Lung (tissue), 11 donors: ENCODE measurements at regions not wholly inside any gene's neighbourhood (a gene's known extent, or its start where the extent isn't known, plus 50 kb on each side); places are given as distances from the start of the nearest gene placed in this dataset.

Experiments
- ATAC-seq: fragments of 200-7000 bp; cut with Tn5 transposase; one replicate; pipeline ENCODE4 v1.9.1; 2020; ENCODE audit warnings: moderate number of reproducible peaks; ENCODE audit not compliant: insufficient read depth, low FRiP score
- DNase-seq, 3 donors: peaks; one replicate each; pipeline ENCODE4 v3.0.0-alpha.2; 2013 to 2017
- H3K27ac ChIP-seq, 2 donors: one replicate each; pipeline ENCODE4 v1.5.1; 2013; ENCODE audit warnings: mild to moderate bottlenecking in 2 of 2, moderate library complexity in 2 of 2, control low read depth in 1 of 2, inconsistent platforms in 1 of 2, low read depth in 1 of 2, low read length in 1 of 2
- H3K27me3 ChIP-seq, 3 donors: one replicate each; pipeline ENCODE4 v1.5.1; 2013; ENCODE audit warnings: low read length in 2 of 3; ENCODE audit not compliant: control insufficient read depth in 3 of 3, insufficient read depth in 3 of 3
- H3K36me3 ChIP-seq, 4 donors: one replicate each; pipeline ENCODE4 v1.5.1; 2013; ENCODE audit warnings: low read length in 4 of 4, mild to moderate bottlenecking in 1 of 4, moderate library complexity in 1 of 4; ENCODE audit not compliant: control insufficient read depth in 4 of 4, insufficient read depth in 4 of 4
- H3K4me1 ChIP-seq, 5 donors: one replicate each; pipeline ENCODE4 v1.5.1; 2013; ENCODE audit warnings: low read length in 5 of 5, mild to moderate bottlenecking in 2 of 5, moderate library complexity in 1 of 5; ENCODE audit not compliant: control insufficient read depth in 5 of 5, insufficient read depth in 5 of 5
- H3K4me3 ChIP-seq: one replicate; pipeline ENCODE4 v1.5.1; 2013; ENCODE audit warnings: mild to moderate bottlenecking, control low read depth, moderate library complexity
- H3K9ac ChIP-seq, 2 donors: one replicate each; pipeline ENCODE4 v1.5.1; 2013; ENCODE audit warnings: low read length in 2 of 2, control low read depth in 1 of 2; ENCODE audit not compliant: insufficient read depth in 1 of 2
- H3K9me3 ChIP-seq, 4 donors: one replicate each; pipeline ENCODE4 v1.5.1; 2013; ENCODE audit warnings: low read length in 3 of 4, mild to moderate bottlenecking in 1 of 4, moderate library complexity in 1 of 4; ENCODE audit not compliant: control insufficient read depth in 4 of 4, insufficient read depth in 3 of 4
- WGBS, 2 donors: extraction: QIAGEN DNeasy Blood & Tissue Kit; methylation state at CpG; one replicate each; pipeline ENCODE4 v1.1.7; 2013; 5-methylcytosine and 5-hydroxymethylcytosine counted together
- TF ChIP-seq, protein P1 (sequence below): IDR thresholded peaks from 2 replicates; pipeline ENCODE4 v1.5.1; 2012; ENCODE audit warnings: mild to moderate bottlenecking; ENCODE audit errors: control extremely low read depth, extremely low read depth
- donor health status: control.
- donor health status: control.
- donor health status: Bipolar disorder and iron deficiency.
- donor health status: healthy.
- donor health status: DM: yes; HTN: yes; CAD: no.

DNA sequence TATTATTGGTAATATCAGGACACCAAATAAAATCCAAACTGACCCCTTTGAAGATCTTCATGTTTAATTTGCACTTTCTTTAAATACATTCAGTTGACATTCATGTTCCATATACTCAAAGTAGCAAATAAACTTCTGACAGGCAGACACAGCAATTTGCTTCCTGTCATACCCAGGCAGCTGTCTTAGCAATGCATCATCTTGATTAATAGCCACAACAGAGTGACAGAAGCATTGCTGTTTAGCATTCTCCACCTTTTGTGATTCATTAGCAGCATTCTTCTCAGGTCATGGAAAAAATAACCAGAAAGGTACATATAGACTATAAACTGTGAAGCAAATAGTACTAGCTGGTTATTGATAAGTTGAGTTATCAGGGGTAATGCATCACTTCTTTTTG is 366.8 kb downstream of the CYLC2 start:
- Histone ChIP-seq H3K27ac (no peak overlapping the region), H3K27me3 (no peaks in the 10 kb centered on the region), H3K9me3 (no peaks in the 10 kb centered on the region), H3K4me1 (no peaks in the 10 kb centered on the region), H3K9ac (no peak overlapping the region), H3K4me3 (no peak overlapping the region), H3K36me3 (no peaks in the 10 kb centered on the region)
- TF ChIP-seq, protein P1, sequence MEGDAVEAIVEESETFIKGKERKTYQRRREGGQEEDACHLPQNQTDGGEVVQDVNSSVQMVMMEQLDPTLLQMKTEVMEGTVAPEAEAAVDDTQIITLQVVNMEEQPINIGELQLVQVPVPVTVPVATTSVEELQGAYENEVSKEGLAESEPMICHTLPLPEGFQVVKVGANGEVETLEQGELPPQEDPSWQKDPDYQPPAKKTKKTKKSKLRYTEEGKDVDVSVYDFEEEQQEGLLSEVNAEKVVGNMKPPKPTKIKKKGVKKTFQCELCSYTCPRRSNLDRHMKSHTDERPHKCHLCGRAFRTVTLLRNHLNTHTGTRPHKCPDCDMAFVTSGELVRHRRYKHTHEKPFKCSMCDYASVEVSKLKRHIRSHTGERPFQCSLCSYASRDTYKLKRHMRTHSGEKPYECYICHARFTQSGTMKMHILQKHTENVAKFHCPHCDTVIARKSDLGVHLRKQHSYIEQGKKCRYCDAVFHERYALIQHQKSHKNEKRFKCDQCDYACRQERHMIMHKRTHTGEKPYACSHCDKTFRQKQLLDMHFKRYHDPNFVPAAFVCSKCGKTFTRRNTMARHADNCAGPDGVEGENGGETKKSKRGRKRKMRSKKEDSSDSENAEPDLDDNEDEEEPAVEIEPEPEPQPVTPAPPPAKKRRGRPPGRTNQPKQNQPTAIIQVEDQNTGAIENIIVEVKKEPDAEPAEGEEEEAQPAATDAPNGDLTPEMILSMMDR = no peak
- ATAC-seq (no peak), DNase-seq (no peak)

DNA sequence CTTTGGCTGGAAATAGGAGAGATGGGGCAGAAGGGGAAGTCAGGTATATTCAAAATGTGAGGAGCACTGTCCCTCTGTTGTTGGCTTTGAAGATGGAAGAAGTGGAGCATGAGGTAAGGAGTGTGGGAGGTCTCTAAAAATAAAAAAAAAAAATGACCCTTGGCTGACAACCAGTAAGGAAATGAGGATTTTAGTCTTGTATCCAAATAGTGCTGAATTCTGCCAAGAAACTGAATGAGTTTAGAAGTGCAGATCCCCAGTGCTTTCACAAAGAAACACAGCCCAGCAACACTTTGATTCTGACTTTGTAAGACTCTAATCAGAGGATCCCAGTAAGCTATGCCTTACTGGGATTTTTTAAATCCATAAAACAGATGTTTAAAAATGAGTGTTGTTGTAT is 367.9 kb downstream of the CYLC2 start:
- Histone ChIP-seq H3K27ac (no peak overlapping the region), H3K27me3 (no peaks in the 10 kb centered on the region), H3K4me3 (no peak overlapping the region), H3K4me1 (no peaks in the 10 kb centered on the region), H3K9me3 (no peaks in the 10 kb centered on the region), H3K36me3 (no peaks in the 10 kb centered on the region), H3K9ac (no peak overlapping the region)
- DNase-seq = no peak
- TF ChIP-seq, protein P1 = no peak
- no peak for ATAC-seq

DNA sequence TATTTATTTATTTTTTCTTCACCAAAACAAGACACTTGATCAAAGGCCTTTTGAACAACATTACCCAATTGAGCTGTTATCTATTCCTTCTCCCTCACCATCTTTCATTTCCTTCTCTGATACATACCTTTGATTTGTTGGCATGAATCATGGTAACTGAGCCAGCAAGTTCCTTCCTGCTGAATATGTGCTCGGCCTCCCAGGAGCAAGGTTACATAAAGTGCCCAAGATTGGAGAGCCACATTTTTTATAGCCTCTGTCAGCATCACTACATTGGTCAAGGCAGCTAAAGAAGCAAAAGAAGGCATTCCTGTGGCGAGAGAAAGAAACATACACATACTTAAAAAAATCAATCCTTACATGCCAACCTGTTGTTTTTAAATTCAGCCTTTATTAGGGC is 369.6 kb downstream of the CYLC2 start:
- TF ChIP-seq, protein P1 = no peak
- no peaks in the 10 kb centered on the region for H3K9me3 ChIP-seq
- ATAC-seq (no peak), DNase-seq (no peak)
- H3K4me3 ChIP-seq = no peak overlapping the region
- H3K36me3 ChIP-seq = no peaks in the 10 kb centered on the region
- 48 to 51% methylated on average over 2 of the region's 2 CpGs for WGBS, 2 donors
- no peak overlapping the region for H3K9ac ChIP-seq
- no peaks in the 10 kb centered on the region for H3K4me1 ChIP-seq
- H3K27ac ChIP-seq = no peak overlapping the region
- no peaks in the 10 kb centered on the region for H3K27me3 ChIP-seq

DNA sequence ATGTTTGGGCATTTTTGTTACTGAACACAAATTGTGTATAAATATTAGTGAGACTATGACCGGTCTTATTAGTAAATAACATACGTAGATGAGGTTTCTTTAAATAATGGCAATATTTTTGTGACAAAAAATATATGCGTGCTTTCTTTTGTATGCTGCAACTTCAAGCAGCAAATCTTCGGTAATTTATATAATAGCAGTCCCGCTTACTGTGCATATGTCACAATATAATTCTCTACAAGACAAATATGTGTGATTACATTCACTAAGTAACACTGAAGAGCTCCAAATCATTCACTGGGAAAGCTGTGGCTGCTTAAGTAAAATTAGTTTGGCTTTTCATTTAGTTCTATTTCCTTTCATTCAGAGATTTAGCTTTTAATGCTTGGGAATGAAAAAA is 376.0 kb downstream of the CYLC2 start:
- Histone ChIP-seq H3K27ac (no peak overlapping the region), H3K27me3 (no peaks in the 10 kb centered on the region), H3K4me1 (peaks cover 0 to 1% (median 0%) of the 10 kb centered on the region in 5 donors), H3K4me3 (no peak overlapping the region), H3K9ac (no peak overlapping the region), H3K9me3 (no peaks in the 10 kb centered on the region), H3K36me3 (no peaks in the 10 kb centered on the region)
- ATAC-seq (no peak), DNase-seq (no peak)
- 93% methylated on average over 5 of the region's 5 CpGs for WGBS, 2 donors
- TF ChIP-seq, protein P1 = no peak
